Astrocyte (in vitro differentiated cells and primary cell): ENCODE measurements at regions not wholly inside any gene's neighbourhood (a gene's known extent, or its start where the extent isn't known, plus 50 kb on each side); places are given as distances from the start of the nearest gene placed in this dataset.

Source experiments
- DNase-seq: peaks from one replicate; pipeline ENCODE4 v3.0.0-alpha.2; 2010; ENCODE audit warnings: low read depth
- FAIRE-seq: peaks from 2 replicates; lab custom pipeline; 2011; peaks lifted over from hg19 to GRCh38; lab: Jason Lieb, UNC
- H2AFZ ChIP-seq: 2 replicates; pipeline ENCODE4 v1.6.0; 2012; ENCODE audit warnings: low read depth, low read length, inconsistent platforms
- H3K27ac ChIP-seq: 2 replicates; pipeline ENCODE4 v1.5.1; 2011; ENCODE audit warnings: low read depth, low read length, inconsistent platforms
- H3K27me3 ChIP-seq: 2 replicates; pipeline ENCODE4 v1.6.0; 2011; ENCODE audit warnings: low read length, inconsistent platforms; ENCODE audit not compliant: insufficient read depth
- H3K36me3 ChIP-seq: 2 replicates; pipeline ENCODE4 v1.5.1; 2011; ENCODE audit warnings: low read length, inconsistent platforms; ENCODE audit not compliant: insufficient read depth
- H3K4me1 ChIP-seq: 2 replicates; pipeline ENCODE4 v1.5.1; 2011; ENCODE audit warnings: low read length, inconsistent platforms; ENCODE audit not compliant: insufficient read depth
- H3K4me2 ChIP-seq: 2 replicates; pipeline ENCODE4 v1.6.0; 2012; ENCODE audit warnings: low read length, inconsistent platforms
- H3K4me3 ChIP-seq: 2 replicates; pipeline ENCODE4 v1.5.1; 2011; ENCODE audit warnings: low read depth, mild to moderate bottlenecking, low read length, inconsistent platforms; ENCODE audit not compliant: insufficient read depth
- H3K79me2 ChIP-seq: 2 replicates; pipeline ENCODE4 v1.6.0; 2012; ENCODE audit warnings: mild to moderate bottlenecking, low read length, inconsistent platforms; ENCODE audit not compliant: insufficient read depth
- H3K9ac ChIP-seq: 2 replicates; pipeline ENCODE4 v1.6.0; 2012; ENCODE audit warnings: mild to moderate bottlenecking, low read length, inconsistent platforms
- H3K9me3 ChIP-seq: 2 replicates; pipeline ENCODE4 v1.5.1; 2012; ENCODE audit warnings: low read depth, mild to moderate bottlenecking, low read length, inconsistent platforms; ENCODE audit not compliant: insufficient read depth
- H4K20me1 ChIP-seq: 2 replicates; pipeline ENCODE4 v1.6.0; 2012; ENCODE audit warnings: low read length, inconsistent platforms; ENCODE audit not compliant: insufficient read depth
- H3K27ac Mint-ChIP-seq: one replicate; pipeline ENCODE4 v1.8.0; 2021; ENCODE audit warnings: mild to moderate bottlenecking, mixed read lengths; ENCODE audit not compliant: unreplicated experiment
- H3K27me3 Mint-ChIP-seq: one replicate; pipeline ENCODE4 v1.8.0; 2021; ENCODE audit warnings: low read depth, mixed read lengths; ENCODE audit not compliant: unreplicated experiment
- H3K36me3 Mint-ChIP-seq: one replicate; pipeline ENCODE4 v1.8.0; 2021; ENCODE audit warnings: low read depth, mixed read lengths; ENCODE audit not compliant: unreplicated experiment
- H3K4me1 Mint-ChIP-seq: one replicate; pipeline ENCODE4 v1.8.0; 2021; ENCODE audit warnings: low read depth, mixed read lengths; ENCODE audit not compliant: unreplicated experiment
- H3K4me3 Mint-ChIP-seq: one replicate; pipeline ENCODE4 v1.8.0; 2021; ENCODE audit warnings: mild to moderate bottlenecking, moderate library complexity, mixed read lengths; ENCODE audit not compliant: unreplicated experiment
- H3K9me3 Mint-ChIP-seq: one replicate; pipeline ENCODE4 v1.8.0; 2021; ENCODE audit warnings: mild to moderate bottlenecking, mixed read lengths; ENCODE audit not compliant: unreplicated experiment
- EZH2 ChIP-seq: IDR thresholded peaks from 2 replicates; pipeline ENCODE4 v1.6.1; 2012; ENCODE audit warnings: mild to moderate bottlenecking, low read length, inconsistent platforms; ENCODE audit not compliant: insufficient read depth
- TF ChIP-seq, protein P1 (sequence below): IDR thresholded peaks from 2 replicates; pipeline ENCODE4 v1.5.1; 2011; ENCODE audit warnings: low read depth, mild to moderate bottlenecking, inconsistent platforms, low read length, moderate library complexity; ENCODE audit not compliant: insufficient read depth

GRCh38 chr13:31530922-31531321 is 208.4 kb upstream of the RXFP2 start:
- peaks cover 10% of the 10 kb centered on the region for H3K27me3 Mint-ChIP-seq
- H3K27ac Mint-ChIP-seq = no peak overlapping the region
- no peak for FAIRE-seq

GRCh38 chr13:31537052-31537451 is 202.3 kb upstream of the RXFP2 start:
- DNase-seq (no peak), FAIRE-seq (no peak)

More at GRCh38 chr13:31530922-31531321, 208.4 kb upstream of the RXFP2 start:
- Histone ChIP-seq H3K27me3 (no peaks in the 10 kb centered on the region), H4K20me1 (no peaks in the 10 kb centered on the region), H3K4me3 (no peak overlapping the region), H2AFZ (no peak overlapping the region), H3K27ac (no peak overlapping the region), H3K4me1 (no peaks in the 10 kb centered on the region), H3K79me2 (no peaks in the 10 kb centered on the region), H3K36me3 (no peaks in the 10 kb centered on the region), H3K9me3 (no peaks in the 10 kb centered on the region), H3K9ac (no peak overlapping the region), H3K4me2 (no peak overlapping the region)
- peaks cover 1% of the 10 kb centered on the region for H3K4me1 Mint-ChIP-seq
- no peak for TF ChIP-seq EZH2
- TF ChIP-seq, protein P1, sequence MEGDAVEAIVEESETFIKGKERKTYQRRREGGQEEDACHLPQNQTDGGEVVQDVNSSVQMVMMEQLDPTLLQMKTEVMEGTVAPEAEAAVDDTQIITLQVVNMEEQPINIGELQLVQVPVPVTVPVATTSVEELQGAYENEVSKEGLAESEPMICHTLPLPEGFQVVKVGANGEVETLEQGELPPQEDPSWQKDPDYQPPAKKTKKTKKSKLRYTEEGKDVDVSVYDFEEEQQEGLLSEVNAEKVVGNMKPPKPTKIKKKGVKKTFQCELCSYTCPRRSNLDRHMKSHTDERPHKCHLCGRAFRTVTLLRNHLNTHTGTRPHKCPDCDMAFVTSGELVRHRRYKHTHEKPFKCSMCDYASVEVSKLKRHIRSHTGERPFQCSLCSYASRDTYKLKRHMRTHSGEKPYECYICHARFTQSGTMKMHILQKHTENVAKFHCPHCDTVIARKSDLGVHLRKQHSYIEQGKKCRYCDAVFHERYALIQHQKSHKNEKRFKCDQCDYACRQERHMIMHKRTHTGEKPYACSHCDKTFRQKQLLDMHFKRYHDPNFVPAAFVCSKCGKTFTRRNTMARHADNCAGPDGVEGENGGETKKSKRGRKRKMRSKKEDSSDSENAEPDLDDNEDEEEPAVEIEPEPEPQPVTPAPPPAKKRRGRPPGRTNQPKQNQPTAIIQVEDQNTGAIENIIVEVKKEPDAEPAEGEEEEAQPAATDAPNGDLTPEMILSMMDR = no peak
- no peak overlapping the region for H3K4me3 Mint-ChIP-seq
- H3K9me3 Mint-ChIP-seq = no peaks in the 10 kb centered on the region
- H3K36me3 Mint-ChIP-seq = no peaks in the 10 kb centered on the region
- DNase-seq = no peak

More at GRCh38 chr13:31537052-31537451, 202.3 kb upstream of the RXFP2 start:
- no peak overlapping the region for H3K9ac ChIP-seq
- no peaks in the 10 kb centered on the region for H3K9me3 ChIP-seq
- H3K27ac Mint-ChIP-seq = no peak overlapping the region
- peaks cover 9% of the 10 kb centered on the region for H3K4me1 Mint-ChIP-seq
- H3K4me2 ChIP-seq = no peak overlapping the region
- no peaks in the 10 kb centered on the region for H3K4me1 ChIP-seq
- no peak overlapping the region for H2AFZ ChIP-seq
- no peak overlapping the region for H3K4me3 Mint-ChIP-seq
- H3K36me3 Mint-ChIP-seq = no peaks in the 10 kb centered on the region
- H3K27me3 ChIP-seq = peaks cover 12% of the 10 kb centered on the region
- peaks cover 2% of the 10 kb centered on the region for H3K9me3 Mint-ChIP-seq
- TF ChIP-seq, protein P1 = no peak
- no peak for TF ChIP-seq EZH2
- H4K20me1 ChIP-seq = no peaks in the 10 kb centered on the region
- H3K27me3 Mint-ChIP-seq = peaks cover 11% of the 10 kb centered on the region
- H3K4me3 ChIP-seq = no peak overlapping the region
- H3K79me2 ChIP-seq = no peaks in the 10 kb centered on the region
- no peak overlapping the region for H3K27ac ChIP-seq
- no peaks in the 10 kb centered on the region for H3K36me3 ChIP-seq
